Esophagus squamous epithelium (tissue), 4 donors: ENCODE measurements at regions not wholly inside any gene's neighbourhood (a gene's known extent, or its start where the extent isn't known, plus 50 kb on each side); places are given as distances from the start of the nearest gene placed in this dataset.

Experiments used
- POLR2A ChIP-seq, 4 donors: fragments of 450-650 bp; IDR thresholded peaks; one replicate each; pipeline ENCODE4 v1.6.1; 2017; ENCODE audit warnings: antibody characterized with exemption in 4 of 4, mild to moderate bottlenecking in 4 of 4, moderate library complexity in 3 of 4
- TF ChIP-seq, protein P1 (sequence below), 6 experiments: fragments of 450-650 bp in 4 of 6; fragments of 200-600 bp in 2 of 6; sonication (generic) in 2 of 6; IDR thresholded peaks; one replicate each; pipeline ENCODE4 v1.5.1; 2016 to 2019; ENCODE audit warnings: antibody characterized with exemption in 6 of 6, mild to moderate bottlenecking in 4 of 6, moderate library complexity in 4 of 6

GRCh38 chr2:14273650-14274049, 358.9 kb upstream of the LRATD1 start:
- TF ChIP-seq, protein P1, sequence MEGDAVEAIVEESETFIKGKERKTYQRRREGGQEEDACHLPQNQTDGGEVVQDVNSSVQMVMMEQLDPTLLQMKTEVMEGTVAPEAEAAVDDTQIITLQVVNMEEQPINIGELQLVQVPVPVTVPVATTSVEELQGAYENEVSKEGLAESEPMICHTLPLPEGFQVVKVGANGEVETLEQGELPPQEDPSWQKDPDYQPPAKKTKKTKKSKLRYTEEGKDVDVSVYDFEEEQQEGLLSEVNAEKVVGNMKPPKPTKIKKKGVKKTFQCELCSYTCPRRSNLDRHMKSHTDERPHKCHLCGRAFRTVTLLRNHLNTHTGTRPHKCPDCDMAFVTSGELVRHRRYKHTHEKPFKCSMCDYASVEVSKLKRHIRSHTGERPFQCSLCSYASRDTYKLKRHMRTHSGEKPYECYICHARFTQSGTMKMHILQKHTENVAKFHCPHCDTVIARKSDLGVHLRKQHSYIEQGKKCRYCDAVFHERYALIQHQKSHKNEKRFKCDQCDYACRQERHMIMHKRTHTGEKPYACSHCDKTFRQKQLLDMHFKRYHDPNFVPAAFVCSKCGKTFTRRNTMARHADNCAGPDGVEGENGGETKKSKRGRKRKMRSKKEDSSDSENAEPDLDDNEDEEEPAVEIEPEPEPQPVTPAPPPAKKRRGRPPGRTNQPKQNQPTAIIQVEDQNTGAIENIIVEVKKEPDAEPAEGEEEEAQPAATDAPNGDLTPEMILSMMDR (IDR thresholded peaks at IDR 0.05): no peak
- no peak for TF ChIP-seq POLR2A (IDR thresholded peaks at IDR 0.05)
